Activated CD4-positive, CD25-positive, alpha-beta regulatory T cell treated with anti-CD3 and anti-CD28 coated beads, Interleukin-2, amount 50 U/mL, for 24 hours (primary cell): ENCODE measurements at regions not wholly inside any gene's neighbourhood (a gene's known extent, or its start where the extent isn't known, plus 50 kb on each side); places are given as distances from the start of the nearest gene placed in this dataset.
A peak's percentile ranks its signal among the peaks of the same experiment; 100 is the strongest.

ENCODE experiments used
- ATAC-seq, 2 donors: fragments of 150-1000 bp; cut with Tn5 transposase; one replicate each; pipeline ENCODE4 v1.10.0; 2021; ENCODE audit warnings: mild to moderate bottlenecking in 1 of 2, moderate library complexity in 1 of 2

- peak in 1 of 2 donors; percentile 25 for ATAC-seq
Measured at GRCh38 chr13:40438022-40438680, 228.3 kb downstream of the FOXO1 start.

DNA sequence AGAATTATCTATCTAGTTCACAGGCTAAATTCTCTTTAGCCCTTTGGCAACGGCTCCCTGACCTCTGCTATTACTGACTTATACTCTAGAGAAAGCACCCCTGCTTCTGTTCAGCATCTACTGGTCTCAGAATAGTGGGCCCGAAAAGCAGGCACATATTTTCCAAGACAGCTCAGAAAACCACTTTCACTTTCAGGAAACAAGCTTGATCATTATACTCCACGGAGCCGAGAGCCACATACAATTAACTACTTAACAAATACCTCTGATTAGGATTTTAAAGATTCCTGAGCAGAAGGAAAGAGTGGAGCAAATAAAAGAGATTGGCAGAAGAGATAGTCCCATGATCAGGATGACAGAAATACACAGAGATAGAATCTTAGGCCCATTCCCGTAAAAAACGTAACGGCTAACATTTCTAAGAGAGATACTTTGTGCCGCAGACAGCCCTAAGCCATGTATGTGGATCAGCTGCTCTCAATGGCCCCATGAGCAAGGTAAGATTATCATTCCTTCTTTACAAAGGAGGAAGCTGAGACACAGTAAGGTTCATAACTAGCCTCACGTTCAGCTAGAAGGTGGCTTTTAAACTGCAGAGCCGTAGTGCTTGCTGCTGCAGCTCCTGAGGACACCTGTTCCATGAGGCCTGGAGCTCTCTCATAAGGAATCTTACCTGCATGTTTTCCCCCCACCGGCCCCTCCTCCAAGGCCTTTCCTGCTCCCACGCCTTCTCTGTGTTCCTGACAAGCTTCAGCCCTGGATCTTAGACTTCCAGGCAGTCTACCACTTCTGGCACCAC, 227.2 kb downstream of the FOXO1 start:
- peak; percentile 65 to 82 for ATAC-seq

DNA sequence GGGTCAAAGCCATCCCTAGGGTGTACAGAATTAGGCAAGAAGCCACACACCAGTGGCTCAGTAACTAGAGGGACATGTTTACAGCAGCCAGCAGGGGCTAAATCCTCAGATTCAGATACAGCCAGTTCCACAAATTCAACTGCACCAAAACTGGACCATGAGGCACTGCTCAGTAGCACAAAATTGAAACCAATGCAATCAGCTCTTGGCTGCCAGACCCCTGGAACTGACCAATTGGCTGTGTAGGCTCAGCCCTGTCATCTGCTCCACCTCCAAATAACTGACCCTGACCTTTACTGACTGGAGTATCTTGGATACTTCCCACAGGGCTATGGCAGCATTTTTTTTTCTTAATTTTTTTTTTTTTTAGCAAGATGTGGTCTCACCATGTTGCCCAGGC, 226.5 kb downstream of the FOXO1 start:
- no peak for ATAC-seq

- ATAC-seq = no peak
Measured at GRCh38 chr13:40440990-40441820, 225.2 kb downstream of the FOXO1 start.

DNA sequence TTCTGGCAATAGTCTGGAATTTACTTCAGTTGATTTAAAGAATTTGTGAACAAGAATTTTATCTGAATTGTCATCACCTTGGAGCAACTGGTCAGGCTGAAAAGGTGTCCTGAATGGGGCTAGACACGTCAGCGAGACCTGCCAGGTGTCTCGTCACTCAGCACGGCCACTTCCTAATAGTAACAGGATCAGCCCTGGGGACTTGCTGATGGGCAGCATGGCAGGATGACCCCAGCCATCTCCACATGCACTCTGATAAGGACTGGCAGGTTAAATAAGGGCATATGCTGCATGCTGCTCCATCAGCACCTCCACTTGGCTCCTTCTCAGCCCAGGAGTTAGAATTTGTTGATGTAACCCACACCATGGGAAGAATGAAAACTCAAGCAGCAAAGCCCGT, 224.2 kb downstream of the FOXO1 start:
- ATAC-seq = no peak

DNA sequence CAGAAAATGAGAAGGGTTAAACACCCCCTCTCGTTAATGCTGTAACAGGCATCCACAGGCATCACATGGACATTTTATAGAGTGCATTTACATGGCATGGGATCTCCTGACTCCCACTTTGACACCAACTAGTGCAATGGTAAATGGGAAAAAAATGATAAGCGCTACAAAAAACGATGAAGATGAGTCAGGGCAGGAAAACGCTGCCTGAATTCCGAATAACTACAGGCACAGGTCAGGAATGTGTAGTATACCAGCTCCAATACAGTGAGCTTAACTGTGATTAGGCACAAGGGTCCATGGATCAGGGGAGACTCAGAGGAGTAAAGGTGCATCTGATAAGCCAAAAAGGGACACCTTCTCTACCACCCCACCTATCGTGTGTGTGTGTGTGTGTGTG, 223.6 kb downstream of the FOXO1 start:
- ATAC-seq = no peak

DNA sequence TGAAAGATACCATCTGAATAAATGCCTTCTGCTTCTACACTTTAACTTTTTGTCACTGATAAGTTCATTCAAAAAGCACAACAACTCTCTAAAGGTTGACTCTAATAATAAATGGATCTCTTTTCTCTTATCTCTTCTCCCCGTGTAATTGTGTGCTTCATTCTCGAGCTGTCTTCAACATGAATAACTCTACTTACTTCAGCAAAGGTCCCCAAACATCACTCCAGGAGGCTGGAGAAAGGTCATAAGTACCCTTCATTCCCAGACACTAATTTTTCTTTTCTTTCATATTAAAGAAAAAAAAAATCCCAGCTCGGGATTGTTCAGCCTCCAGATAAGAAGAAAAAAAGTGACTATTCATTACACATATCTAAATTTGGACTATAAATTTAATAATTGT, 222.2 kb downstream of the FOXO1 start:
- no peak for ATAC-seq

DNA sequence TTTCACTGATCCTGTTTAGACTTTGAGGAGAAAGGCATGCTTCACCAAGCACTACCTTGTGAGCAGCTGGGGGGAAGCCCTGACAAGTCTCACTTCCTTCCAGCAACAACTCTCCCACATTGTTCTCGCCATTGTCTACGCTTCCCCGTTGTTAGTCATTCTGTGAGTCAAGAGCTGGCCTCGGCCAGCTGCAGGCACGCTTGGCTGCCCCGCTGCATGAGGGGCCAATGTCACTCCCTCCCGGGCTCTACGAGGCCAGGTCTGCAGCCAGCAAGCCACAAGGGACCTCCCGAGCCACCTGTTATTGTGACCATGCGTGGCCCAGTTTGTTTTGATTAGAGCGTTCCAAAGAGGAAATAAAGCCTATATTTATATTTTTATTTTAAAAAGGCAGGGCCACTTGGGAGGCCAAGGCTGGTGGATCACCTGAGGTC, 220.9 kb downstream of the FOXO1 start:
- ATAC-seq = peak; percentile 81 to 93

- no peak for ATAC-seq
Measured at GRCh38 chr13:40446365-40446764, 220.1 kb downstream of the FOXO1 start.

GRCh38 chr13:40447857-40448256, 218.6 kb downstream of the FOXO1 start:
- ATAC-seq = no peak

DNA sequence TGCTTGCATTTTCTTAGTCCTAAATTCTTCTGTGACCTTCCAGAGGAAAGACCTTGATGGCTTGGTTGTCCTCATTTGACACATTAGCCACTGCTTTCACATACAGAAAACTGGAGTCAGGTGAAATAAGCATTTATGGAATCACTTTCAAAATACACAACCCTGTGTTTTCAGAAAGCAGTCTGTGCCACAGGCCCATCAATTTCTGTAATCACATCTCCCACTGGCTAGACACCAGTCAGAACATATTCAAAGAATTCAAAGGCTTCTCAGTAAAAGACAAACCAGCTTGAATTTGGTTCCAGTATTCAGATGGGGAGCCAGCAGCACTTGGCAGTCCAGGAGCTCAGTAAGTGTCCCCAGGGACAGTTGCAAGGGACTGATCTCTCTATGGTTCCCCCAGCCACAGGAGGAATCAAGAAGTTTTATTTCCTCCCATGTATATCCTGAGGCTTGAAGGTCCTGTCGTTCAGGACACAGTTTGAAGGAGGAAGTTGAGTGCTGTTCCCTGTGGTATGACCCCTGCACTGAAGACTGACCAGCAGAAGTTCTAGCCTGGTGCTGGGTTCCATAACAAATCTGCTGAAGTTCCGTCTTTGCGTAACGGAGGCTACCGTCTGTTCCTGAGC, 214.3 kb downstream of the FOXO1 start:
- no peak for ATAC-seq

DNA sequence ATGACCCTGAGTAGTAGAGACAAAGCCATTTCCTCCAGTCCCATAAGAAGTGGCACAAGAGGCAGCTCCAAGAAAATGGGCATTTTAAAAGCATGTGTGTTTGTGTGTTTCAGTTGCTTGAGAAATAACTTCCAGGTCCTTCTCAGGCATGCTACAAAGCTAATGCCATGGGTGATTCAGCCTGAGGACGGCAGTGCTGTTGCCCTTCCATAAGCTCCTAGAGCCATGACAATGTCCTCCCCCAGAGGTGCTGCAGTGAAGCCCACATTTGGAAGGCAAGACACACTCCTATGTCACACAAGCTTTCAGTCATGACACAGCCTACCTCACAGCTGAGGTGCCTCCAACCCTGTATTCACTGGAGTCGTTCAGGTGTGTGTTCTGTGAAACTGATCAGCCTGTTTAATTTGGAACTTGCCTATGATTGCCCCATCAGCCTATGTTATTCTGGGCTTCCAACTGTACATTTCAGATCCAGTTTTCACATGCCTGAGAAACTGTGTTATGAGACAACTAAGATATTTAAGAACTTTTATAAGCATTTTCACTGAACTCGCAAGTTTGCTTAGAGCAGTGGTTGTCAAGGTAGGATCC, 213.6 kb downstream of the FOXO1 start:
- ATAC-seq = no peak

DNA sequence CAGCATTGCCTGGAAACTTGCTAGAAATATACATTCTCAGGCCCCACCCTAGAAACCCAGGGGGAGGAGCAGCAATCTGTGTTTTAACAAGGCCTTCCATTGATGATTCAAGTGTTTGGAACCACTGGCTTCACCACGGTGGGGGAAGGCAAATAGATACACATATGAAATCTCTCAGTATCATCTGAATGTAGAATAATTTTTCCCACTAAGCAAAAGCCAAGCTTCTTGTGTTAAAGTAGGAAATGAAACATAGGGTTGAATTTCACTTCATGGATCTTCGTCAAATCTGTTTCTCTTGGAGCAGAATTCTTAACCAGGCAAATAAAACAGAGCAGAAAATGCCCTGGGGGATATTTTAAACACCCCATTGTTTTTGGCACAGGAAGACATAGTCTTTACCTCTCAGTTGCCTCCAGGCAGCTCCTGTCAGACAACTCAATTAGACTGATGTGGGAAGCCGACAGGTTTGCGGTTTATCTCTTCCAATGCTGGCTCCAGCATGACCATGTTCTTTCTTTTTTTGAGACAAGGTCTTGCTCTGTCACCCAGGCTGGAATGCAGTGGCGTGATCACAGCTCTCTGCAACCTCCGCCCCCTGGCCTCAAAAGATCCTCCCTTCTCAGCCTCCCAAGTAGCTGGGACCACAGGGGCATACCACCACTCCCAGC, 213.0 kb downstream of the FOXO1 start:
- ATAC-seq = no peak

DNA sequence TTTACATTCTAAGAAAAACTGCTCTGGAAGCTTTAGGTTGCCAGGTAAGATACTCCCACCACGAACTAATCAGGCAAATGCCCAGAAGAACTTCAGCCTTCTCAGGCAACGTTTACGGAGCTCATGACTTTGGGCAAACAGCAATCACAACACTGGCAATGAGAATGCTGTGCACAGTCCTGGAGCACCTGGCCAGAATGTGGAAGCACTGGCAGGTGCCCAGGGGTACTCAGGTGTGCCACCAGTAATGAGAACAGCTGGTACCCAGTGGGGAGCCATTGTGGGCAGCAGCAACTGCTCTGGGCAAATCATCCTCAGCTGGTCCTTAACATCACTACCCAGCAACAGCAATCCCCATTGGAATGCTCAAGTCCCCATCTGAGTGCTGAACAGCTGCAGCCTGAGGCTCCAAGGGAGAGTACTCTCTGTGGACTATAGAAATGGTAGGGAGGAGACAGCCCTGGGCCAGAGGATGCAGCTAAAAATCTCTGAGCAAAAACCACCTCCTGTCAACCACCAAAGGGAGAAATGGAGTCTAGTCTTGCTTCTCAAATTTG, 210.0 kb downstream of the FOXO1 start:
- no peak for ATAC-seq

GRCh38 chr13:40456979-40457553, 209.4 kb downstream of the FOXO1 start:
- ATAC-seq = no peak

GRCh38 chr13:40457929-40458719, 208.3 kb downstream of the FOXO1 start:
- no peak for ATAC-seq

GRCh38 chr13:40458720-40458990, 207.8 kb downstream of the FOXO1 start:
- ATAC-seq = no peak

DNA sequence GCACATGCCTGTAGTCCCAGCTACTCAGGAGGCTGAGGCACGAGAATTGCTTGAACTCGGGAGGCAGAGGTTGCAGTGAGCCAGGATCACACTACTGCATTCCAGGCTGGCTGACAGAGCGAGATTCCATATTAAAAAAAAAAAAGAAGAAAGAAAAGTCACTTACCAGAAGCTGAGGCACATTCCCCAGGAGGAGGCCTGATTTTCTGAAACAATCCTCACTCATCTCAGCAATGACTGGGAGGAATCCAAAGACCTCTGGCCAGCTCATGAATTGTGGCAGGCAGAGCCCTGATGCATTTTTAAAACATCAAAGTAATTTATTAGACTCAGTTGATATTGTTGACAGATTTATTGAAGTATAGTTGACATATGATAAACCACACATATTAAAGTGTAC, 206.3 kb downstream of the FOXO1 start:
- ATAC-seq = no peak

DNA sequence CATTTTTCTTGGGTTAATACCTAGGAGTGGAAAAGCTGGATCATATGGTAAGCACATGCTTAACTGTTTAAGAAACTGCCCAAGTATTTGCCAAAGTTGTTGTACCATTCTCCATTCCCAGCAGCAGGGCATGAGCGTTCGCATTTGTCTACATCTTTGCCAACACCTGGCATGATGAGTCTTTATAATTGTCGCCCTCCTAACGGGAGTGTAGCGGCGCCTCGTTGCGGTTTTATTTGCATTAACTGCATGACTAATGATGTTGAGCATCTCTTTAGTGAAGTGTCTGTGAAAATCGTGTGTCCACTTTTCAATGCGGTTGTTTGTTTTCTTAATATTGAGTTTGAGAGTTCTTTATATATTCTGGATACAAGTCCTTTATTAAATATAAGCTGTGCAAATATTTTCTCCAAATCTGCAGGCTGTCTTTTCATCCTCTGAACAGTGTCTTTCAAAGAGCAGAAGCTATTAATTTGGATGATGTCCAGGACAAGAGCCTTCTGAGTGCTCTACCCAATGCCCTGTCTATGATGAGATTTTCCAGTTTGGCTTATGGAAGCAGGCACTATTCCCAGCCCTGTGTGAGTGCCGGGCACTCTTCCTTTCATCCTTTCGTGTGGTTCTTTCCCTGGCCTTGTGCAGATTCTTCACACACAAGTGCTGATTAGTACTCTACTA, 202.0 kb downstream of the FOXO1 start:
- no peak for ATAC-seq

DNA sequence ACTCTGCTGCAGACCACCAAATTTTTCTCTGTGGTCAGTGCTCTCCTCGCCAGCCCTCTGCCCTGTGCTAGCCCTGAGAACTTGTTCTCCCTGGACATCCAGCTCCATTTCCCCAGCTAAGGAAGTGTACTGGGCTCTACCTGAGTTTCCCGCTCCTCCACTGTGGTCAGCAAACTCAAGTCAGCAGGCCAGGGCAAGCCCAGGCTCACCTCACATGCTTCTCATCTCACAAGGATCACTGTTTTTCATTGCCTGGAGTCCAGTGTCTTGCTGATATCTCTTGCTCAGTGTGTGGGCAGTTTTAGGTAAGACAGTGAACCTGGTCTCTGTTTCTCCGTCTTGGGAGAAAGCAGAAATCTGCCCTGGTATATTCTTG, 201.4 kb downstream of the FOXO1 start:
- no peak for ATAC-seq
